ENCODE measurements at regions not wholly inside any gene's neighbourhood (a gene's known extent, or its start where the extent isn't known, plus 50 kb on each side); places are given as distances from the start of the nearest gene placed in this dataset.

GRCh38 chr14:88951370-88951769, 126.9 kb downstream of the TTC8 start (continued):
- TF ChIP-seq, protein P1, sequence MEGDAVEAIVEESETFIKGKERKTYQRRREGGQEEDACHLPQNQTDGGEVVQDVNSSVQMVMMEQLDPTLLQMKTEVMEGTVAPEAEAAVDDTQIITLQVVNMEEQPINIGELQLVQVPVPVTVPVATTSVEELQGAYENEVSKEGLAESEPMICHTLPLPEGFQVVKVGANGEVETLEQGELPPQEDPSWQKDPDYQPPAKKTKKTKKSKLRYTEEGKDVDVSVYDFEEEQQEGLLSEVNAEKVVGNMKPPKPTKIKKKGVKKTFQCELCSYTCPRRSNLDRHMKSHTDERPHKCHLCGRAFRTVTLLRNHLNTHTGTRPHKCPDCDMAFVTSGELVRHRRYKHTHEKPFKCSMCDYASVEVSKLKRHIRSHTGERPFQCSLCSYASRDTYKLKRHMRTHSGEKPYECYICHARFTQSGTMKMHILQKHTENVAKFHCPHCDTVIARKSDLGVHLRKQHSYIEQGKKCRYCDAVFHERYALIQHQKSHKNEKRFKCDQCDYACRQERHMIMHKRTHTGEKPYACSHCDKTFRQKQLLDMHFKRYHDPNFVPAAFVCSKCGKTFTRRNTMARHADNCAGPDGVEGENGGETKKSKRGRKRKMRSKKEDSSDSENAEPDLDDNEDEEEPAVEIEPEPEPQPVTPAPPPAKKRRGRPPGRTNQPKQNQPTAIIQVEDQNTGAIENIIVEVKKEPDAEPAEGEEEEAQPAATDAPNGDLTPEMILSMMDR (conservative IDR thresholded peaks at IDR 0.05; ENCODE audit: low read depth in 2 of 2): no peak
- TF ChIP-seq STAT1 (IDR thresholded peaks at IDR 0.05; ENCODE audit: unreplicated experiment) (no peak), ZNF331 (CRISPR knock-in tag; IDR thresholded peaks at IDR 0.05; ENCODE audit: low read depth) (no peak)
- TF ChIP-seq, protein P2, sequence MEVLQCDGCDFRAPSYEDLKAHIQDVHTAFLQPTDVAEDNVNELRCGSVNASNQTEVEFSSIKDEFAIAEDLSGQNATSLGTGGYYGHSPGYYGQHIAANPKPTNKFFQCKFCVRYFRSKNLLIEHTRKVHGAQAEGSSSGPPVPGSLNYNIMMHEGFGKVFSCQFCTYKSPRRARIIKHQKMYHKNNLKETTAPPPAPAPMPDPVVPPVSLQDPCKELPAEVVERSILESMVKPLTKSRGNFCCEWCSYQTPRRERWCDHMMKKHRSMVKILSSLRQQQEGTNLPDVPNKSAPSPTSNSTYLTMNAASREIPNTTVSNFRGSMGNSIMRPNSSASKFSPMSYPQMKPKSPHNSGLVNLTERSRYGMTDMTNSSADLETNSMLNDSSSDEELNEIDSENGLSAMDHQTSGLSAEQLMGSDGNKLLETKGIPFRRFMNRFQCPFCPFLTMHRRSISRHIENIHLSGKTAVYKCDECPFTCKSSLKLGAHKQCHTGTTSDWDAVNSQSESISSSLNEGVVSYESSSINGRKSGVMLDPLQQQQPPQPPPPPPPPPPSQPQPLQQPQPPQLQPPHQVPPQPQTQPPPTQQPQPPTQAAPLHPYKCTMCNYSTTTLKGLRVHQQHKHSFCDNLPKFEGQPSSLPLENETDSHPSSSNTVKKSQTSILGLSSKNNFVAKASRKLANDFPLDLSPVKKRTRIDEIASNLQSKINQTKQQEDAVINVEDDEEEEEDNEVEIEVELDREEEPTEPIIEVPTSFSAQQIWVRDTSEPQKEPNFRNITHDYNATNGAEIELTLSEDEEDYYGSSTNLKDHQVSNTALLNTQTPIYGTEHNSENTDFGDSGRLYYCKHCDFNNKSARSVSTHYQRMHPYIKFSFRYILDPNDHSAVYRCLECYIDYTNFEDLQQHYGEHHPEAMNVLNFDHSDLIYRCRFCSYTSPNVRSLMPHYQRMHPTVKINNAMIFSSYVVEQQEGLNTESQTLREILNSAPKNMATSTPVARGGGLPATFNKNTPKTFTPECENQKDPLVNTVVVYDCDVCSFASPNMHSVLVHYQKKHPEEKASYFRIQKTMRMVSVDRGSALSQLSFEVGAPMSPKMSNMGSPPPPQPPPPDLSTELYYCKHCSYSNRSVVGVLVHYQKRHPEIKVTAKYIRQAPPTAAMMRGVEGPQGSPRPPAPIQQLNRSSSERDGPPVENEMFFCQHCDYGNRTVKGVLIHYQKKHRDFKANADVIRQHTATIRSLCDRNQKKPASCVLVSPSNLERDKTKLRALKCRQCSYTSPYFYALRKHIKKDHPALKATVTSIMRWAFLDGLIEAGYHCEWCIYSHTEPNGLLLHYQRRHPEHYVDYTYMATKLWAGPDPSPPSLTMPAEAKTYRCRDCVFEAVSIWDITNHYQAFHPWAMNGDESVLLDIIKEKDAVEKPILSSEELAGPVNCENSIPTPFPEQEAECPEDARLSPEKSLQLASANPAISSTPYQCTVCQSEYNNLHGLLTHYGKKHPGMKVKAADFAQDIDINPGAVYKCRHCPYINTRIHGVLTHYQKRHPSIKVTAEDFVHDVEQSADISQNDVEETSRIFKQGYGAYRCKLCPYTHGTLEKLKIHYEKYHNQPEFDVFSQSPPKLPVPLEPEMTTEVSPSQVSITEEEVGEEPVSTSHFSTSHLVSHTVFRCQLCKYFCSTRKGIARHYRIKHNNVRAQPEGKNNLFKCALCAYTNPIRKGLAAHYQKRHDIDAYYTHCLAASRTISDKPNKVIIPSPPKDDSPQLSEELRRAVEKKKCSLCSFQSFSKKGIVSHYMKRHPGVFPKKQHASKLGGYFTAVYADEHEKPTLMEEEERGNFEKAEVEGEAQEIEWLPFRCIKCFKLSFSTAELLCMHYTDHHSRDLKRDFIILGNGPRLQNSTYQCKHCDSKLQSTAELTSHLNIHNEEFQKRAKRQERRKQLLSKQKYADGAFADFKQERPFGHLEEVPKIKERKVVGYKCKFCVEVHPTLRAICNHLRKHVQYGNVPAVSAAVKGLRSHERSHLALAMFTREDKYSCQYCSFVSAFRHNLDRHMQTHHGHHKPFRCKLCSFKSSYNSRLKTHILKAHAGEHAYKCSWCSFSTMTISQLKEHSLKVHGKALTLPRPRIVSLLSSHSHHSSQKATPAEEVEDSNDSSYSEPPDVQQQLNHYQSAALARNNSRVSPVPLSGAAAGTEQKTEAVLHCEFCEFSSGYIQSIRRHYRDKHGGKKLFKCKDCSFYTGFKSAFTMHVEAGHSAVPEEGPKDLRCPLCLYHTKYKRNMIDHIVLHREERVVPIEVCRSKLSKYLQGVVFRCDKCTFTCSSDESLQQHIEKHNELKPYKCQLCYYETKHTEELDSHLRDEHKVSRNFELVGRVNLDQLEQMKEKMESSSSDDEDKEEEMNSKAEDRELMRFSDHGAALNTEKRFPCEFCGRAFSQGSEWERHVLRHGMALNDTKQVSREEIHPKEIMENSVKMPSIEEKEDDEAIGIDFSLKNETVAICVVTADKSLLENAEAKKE (CRISPR knock-in tag; IDR thresholded peaks at IDR 0.05): no peak

DNA sequence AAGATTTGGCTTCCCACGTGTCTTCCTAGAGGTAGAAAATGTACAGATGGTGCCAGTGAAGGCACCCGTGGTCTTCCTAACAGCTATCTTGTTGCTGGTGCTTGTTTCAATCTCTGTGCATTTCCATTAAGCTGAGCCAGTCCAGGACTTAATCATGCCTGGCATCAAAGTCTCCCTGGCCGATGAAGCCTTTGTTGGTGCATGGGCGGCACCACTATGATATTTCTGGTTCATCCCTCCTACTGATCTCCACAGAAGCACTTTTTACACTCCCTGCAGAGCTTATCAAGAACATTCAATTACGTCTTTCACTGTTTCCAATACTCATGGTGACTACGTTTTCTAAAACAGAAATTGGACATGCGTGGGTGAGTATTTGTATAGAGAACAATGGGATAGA, 128.4 kb downstream of the TTC8 start:
- 0 out of 2 replicates have a peak, but pooled peaks cover 13% of the 10 kb centered on the region for H3K9me2 ChIP-seq (ENCODE audit: insufficient read depth)
- TF ChIP-seq EZH2 (IDR thresholded peaks at IDR 0.05; ENCODE audit: low read depth, unreplicated experiment): no peak
- TF ChIP-seq ZNF331 (CRISPR knock-in tag; IDR thresholded peaks at IDR 0.05; ENCODE audit: low read depth): no peak
- TF ChIP-seq ETS1 (IDR thresholded peaks at IDR 0.05): no peak
- TF ChIP-seq STAT1 (IDR thresholded peaks at IDR 0.05; ENCODE audit: unreplicated experiment): no peak
- TF ChIP-seq, protein P2 (CRISPR knock-in tag; IDR thresholded peaks at IDR 0.05): no peak
- no peaks in the 10 kb centered on the region for H4K20me1 ChIP-seq (replicated peaks; ENCODE audit: insufficient read depth)
- Mint-ChIP-seq H3K4me3 (no peak overlapping the region), H3K9me3 (peaks cover 10% of the 10 kb centered on the region; the same call in 2 of the 3 replicates), H3K27ac (no peak overlapping the region), H3K27me3 (ENCODE audit: insufficient read depth, low read depth, poor library complexity) (no peaks in the 10 kb centered on the region), H3K36me3 (ENCODE audit: low read depth) (no peaks in the 10 kb centered on the region), H3K4me1 (peaks cover 6% of the 10 kb centered on the region; the same call in 1 of the 3 replicates)
- no peak overlapping the region for H2AFZ ChIP-seq
- no peak overlapping the region for H3K4me2 ChIP-seq
- no peaks in the 10 kb centered on the region for H3K4me1 ChIP-seq (ENCODE audit: insufficient read depth)
- no peaks in the 10 kb centered on the region for H3K79me2 ChIP-seq (replicated peaks; ENCODE audit: insufficient read depth)
- no peak overlapping the region for H3K27ac ChIP-seq (ENCODE audit: low read depth)
- DNase-seq (ENCODE audit: low spot score) (no peak), ATAC-seq (no peak)
- no peaks in the 10 kb centered on the region for H3K27me3 ChIP-seq (ENCODE audit: insufficient read depth)
- H3K36me3 ChIP-seq (ENCODE audit: insufficient read depth): no peaks in the 10 kb centered on the region
- no peak overlapping the region for H3K4me3 ChIP-seq
- no peaks in the 10 kb centered on the region for H3F3A ChIP-seq (replicated peaks; ENCODE audit: low read depth)

All from GM23338 (cell line).